ENCODE measurements at regions not wholly inside any gene's neighbourhood (a gene's known extent, or its start where the extent isn't known, plus 50 kb on each side); places are given as distances from the start of the nearest gene placed in this dataset.

- no peak for DNase-seq (ENCODE audit: low spot score)
Observed at GRCh38 chr13:22655106-22655852, 525.5 kb upstream of the SGCG start.

- DNase-seq (ENCODE audit: low spot score): no peak
Observed at GRCh38 chr13:22662771-22663170, 518.0 kb upstream of the SGCG start.

DNA sequence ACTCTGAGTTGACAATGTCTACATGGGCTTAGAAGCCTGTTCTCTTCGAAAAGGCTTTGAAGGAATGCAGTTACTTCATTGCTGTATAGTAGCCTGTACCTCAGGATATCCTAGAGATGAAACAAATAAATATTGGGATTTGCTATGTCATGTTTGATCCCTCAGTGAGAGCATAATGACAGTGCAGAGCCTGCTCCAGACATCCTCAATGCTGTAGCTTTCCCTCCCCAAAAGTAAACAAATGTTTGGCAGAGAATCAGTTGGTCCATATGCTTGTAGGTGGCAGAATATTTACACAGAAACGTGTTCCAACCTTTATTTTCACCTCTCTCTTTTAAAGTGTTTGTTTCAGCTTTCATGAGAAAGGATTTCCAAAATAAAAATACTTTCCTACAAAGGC is 515.3 kb upstream of the SGCG start:
- DNase-seq (ENCODE audit: low spot score): no peak

DNA sequence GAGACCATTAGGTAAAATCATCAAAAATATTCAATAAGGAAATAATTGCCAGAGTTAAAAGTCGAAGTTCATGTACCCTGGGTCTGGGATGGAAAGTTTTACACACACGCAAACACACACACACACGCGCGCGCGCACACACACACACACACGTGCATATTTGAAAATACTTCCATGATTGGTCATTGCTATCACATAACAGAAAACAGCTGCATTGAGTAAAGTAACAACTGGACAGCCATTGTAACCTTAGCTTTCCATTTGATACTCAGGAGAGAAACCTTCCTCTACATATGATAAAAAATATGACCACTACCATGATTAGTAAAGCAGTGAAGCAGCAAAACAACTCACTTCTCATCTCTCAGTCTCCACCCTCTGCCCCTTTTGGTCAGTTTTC is 490.0 kb upstream of the SGCG start:
- no peak for DNase-seq (ENCODE audit: low spot score)

- no peak for DNase-seq (ENCODE audit: low spot score)
Observed at GRCh38 chr13:22693691-22694090, 487.1 kb upstream of the SGCG start.

DNA sequence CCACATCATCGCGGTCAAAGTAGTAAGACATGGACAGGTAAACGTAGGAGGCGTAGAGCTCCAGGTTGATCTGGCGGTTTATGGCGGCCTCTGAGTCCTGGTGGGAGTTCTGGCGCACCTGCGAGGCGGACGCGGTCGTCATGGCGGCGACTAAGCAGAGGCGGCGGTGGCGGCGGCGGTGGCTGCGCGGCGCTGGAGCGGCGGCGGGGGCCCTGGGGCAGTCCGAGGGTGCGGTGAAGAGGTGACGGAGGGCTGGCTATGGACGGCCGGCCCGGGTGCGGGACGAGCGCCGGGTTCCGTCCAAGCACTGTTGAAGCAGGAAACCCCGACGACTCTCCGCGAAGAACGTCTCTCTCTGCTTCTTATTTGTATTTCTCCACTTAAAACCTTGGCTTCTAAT is 484.3 kb upstream of the SGCG start:
- DNase-seq (ENCODE audit: low spot score): no peak

GRCh38 chr13:22698467-22698866 is 482.3 kb upstream of the SGCG start:
- no peak for DNase-seq (ENCODE audit: low spot score)

DNA sequence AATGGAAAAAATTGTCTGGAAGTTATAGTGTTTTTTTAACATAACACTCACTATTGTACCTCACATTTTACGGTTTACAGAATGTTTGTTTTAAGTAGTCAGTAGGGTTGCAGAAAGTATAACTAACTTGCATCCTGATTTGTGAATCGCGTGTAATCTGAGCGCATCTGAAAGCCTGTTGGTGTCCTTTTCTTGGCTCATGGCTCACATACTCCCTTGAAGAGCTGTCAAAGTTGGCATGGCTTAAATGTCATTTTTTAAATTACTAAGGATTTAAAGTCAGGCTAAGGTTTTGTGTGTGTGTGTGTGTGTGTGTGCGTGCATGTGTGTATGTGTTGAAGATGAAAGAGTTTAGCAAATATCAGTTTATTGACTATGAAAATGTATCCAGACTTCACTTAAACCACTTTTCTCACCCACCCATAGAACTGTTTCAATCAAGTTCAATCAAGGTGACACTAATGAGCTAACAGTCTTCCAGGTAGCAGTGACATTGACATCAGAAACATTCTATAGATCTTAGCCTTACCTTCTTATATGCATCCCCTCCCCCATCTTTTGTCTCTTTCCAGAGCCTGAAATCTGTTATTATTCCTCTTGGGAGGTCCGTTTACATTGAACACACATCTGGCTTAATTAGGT is 480.4 kb upstream of the SGCG start:
- no peak for DNase-seq (ENCODE audit: low spot score)

GRCh38 chr13:22703601-22704209 is 477.1 kb upstream of the SGCG start:
- DNase-seq (ENCODE audit: low spot score): no peak

DNA sequence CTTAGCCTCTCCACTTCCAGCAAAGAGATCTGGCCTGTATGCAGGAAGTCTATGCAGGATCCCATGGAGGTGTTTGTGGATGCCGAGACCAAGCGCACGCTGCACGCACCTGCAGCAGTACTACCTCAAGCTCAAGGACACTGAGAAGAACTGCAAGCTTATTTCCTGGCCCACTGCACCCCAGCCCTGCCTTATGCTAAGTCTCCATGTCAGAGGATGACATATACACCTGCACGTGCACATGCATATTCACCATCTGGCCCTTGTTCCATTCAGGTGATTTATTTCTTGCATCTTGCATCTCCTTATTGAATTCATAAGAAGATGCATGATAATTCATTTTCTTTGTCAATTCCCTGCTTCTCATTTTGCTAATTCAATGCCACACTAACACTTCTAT is 472.8 kb upstream of the SGCG start:
- DNase-seq (ENCODE audit: low spot score): no peak

- DNase-seq (ENCODE audit: low spot score): no peak
Observed at GRCh38 chr13:22717036-22717435, 463.7 kb upstream of the SGCG start.

DNA sequence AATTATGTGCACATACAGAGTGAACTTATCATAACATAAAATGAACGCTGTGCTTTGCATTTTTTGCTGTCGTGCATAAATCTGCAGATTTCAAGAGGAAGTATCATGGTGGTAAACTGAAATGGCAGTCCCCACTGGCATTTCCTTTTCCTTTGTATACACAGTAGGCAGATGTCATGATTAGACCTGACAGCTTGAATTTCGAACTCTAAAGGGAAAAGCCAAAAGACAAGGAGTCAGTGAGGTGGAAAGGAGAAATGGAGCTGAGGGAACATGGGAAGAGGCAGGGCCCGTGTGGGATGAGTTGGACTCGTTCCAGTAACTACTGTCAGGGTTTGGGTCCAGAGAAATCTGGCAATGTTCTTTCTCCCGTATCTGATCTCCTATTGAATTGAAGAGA is 454.1 kb upstream of the SGCG start:
- DNase-seq (ENCODE audit: low spot score): no peak

DNA sequence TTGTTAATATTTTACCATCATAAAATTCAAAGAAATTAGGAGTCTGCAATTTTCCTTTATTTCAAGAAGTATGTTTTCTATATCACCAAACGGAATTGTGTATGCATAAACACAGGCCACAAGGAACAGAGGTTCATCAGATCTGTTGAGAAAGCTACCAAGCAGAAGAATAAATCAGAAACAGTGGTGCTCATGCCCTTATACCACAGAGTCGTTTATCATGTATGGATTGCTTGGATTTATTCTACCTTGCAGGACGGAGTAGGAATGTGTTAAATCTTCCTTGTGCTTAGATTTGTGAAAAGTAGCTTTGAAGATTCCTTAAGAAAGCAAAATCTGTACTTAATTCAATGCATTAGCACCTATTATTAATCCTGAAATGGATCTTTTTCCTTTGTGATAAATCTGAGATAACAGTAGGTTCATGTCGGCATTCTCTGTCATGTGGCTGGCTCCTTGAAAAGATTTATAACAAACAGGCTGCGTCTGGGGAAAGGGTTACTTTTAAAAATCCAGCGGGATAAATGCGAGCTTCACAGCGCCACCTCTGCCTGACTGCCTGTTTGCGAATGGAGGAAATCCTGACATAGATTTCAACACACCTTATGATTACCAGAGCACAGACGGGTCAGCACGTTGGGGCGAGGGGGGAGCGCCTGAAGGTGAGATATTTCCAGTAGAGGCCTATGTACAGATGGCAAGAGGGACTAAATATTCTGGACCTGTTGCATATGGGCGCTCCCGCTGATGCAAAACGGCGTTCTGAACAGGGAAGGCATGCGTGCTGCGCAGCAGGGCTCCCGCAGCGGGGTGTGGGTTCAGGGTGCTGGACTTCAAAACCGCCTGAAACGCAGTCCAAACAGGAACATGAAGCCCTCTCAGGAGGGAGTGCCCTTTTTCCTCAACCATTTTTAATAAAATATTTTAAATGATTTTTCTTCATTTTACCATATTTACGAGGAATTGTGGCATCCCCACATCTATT is 445.5 kb upstream of the SGCG start:
- no peak for DNase-seq (ENCODE audit: low spot score)

GRCh38 chr13:22736084-22736767 is 444.6 kb upstream of the SGCG start:
- no peak for DNase-seq (ENCODE audit: low spot score)

DNA sequence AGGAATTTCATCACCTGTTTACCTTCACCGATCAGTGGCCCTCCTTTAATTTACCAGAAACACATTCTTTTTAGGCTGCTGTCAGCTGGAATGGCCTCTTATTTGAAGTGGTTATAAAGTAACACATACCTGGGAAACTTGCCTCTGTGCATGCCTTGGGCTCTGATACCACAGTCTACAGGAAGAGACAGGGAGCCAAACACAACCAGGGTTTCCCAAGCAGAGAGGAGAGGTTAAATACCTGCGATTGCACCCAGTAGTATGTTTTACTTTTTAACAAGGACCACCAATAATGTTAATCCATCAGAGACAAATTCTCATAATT is 444.0 kb upstream of the SGCG start:
- DNase-seq (ENCODE audit: low spot score): no peak

DNA sequence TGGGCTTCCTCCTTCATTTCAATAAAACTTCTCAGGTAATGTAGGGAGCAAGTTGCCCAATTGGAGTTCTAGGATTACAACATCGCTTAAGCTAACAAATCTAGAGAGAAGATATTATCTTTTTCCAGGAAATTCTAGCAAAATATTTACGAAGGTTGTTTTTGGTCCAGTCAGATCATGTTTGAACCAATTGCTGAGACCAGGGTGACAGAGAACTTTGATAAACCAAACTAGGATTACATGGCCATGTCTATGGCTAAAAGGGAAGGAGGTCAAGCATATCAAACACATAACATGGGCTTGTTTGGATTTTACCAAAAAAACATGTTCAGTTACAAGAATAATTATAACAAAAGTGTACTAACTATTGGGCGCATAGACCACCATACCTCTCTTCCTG is 442.4 kb upstream of the SGCG start:
- DNase-seq (ENCODE audit: low spot score): no peak

DNA sequence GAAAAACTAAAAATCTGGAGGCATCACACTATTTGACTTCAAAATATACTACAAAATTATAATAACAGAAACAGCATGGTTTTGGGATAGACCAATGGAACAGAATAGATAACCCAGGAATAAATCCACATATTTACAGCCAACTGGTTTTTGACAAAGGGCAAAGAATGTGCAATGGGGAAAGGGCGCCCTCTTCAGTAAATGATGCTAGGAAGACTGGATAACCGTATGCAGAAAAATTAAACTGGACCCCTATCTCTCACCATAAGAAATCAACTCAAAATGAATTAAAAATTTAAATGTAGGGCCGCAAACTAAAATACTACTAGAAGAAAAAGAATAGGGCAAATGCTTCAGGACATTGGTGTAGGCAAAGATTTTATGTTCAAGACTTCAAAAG is 440.5 kb upstream of the SGCG start:
- DNase-seq (ENCODE audit: low spot score): no peak

DNA sequence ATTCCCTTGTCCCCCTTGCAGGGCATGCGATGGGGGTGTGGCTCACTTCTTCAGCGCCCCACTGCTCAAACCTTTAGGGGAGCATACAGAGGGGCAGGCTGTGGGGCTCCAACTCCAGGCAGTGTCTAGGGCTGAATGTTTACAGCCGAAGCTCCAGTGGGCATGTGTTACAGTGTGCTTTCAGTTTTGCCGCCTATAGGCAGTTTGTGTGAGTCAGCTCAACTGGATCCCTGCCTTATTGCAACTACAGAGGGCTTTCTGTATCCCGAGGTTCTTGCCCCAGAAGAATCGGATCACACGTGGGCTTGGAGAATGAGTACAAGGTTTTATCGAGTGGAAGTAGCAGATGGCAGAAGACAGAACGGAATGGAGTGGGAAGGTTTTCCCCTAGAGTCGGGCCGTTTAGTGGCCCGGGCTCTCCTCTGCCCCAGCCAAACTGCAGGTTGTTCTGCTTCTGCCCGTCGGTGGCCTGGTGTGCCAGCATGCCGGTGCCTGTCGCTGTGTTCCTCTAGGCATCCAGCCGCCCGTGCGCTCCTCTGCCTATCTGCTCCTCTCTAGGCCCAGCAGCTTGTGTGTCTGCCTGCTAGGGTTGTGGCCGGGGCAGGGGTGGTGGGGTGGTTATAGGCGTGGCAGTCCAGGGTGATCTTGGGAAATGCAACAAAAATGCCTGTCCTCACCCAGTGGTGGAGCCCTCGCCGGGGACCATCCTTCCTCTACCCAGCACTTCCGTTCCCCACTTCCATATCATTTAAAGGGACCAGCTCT is 435.9 kb upstream of the SGCG start:
- no peak for DNase-seq (ENCODE audit: low spot score)

GRCh38 chr13:22748866-22749577 is 431.8 kb upstream of the SGCG start:
- no peak for DNase-seq (ENCODE audit: low spot score)

GRCh38 chr13:22749626-22750025 is 431.2 kb upstream of the SGCG start:
- DNase-seq (ENCODE audit: low spot score): no peak
